Activated CD4-positive, alpha-beta T cell treated with anti-CD3 and anti-CD28 coated beads, Interleukin-2, amount 10 ng/mL, durations not matched to agents 7 days and 5 days (primary cell): ENCODE measurements at regions not wholly inside any gene's neighbourhood (a gene's known extent, or its start where the extent isn't known, plus 50 kb on each side); places are given as distances from the start of the nearest gene placed in this dataset.

Source experiments
- CTCF ChIA-PET: fragments of 350-600 bp; sonication (Branson Sonifier 250); formaldehyde crosslinking; loops from one replicate; lab custom pipeline; 2021; ENCODE audit warnings: antibody characterized with exemption; lab: Charles Lee
- POLR2A ChIA-PET: fragments of 350-600 bp; sonication (Branson Sonifier 250); formaldehyde crosslinking; loops from one replicate; lab custom pipeline; 2021; ENCODE audit warnings: antibody characterized with exemption; lab: Charles Lee
- DNase-seq: peaks from one replicate; pipeline ENCODE4 v3.0.0-alpha.2; 2020
- H3K27ac Mint-ChIP-seq: one replicate; pipeline ENCODE4 v1.8.0; 2021; ENCODE audit warnings: mild to moderate bottlenecking, moderate library complexity, mixed read lengths
- H3K27me3 Mint-ChIP-seq: one replicate; pipeline ENCODE4 v1.8.0; 2021; ENCODE audit warnings: mixed read lengths
- H3K36me3 Mint-ChIP-seq: one replicate; pipeline ENCODE4 v1.8.0; 2021; ENCODE audit warnings: low read depth, mixed read lengths
- H3K4me1 Mint-ChIP-seq: one replicate; pipeline ENCODE4 v1.8.0; 2021; ENCODE audit warnings: mixed read lengths
- H3K4me3 Mint-ChIP-seq: one replicate; pipeline ENCODE4 v1.8.0; 2021; ENCODE audit warnings: mild to moderate bottlenecking, moderate library complexity, mixed read lengths
- H3K9me3 Mint-ChIP-seq: one replicate; pipeline ENCODE4 v1.8.0; 2021; ENCODE audit warnings: mixed read lengths

DNA sequence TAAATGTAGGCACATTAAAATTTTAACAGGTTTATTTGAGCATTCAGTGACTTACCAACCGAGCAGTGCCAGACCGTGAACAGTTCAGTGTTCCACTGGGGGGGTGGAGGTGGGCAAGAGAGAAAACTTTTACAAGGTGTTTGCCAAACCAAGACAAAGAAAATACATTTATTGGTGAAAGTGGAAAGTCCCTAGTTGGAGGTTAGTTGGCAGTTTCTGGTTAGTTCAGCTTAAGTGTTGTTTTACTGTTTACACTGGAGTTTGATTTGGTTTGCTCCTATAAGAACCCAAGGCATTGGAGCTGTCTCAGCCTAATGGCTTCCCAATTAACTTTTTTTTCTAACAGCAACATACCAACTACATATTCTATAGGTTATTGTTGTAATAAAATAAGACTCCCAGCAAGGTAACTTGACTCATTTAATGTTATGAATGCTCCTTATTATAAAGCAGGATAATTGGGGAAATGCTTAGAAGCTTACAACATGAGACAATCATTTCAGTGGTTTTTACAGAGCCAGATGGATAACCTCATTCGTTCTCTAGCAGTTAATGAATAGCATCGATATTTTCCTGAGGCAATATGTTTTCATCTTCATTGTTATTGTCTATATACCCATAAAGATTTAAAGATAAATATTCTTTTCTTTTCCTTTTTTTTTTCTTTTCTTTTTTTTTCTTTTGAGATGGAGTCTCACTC is 115.8 kb downstream of the ETNK1 start:
- ChIA-PET CTCF (no interaction called here), POLR2A (no interaction called here)
- Mint-ChIP-seq H3K27me3 (peaks cover 1% of the 10 kb centered on the region), H3K9me3 (no peaks in the 10 kb centered on the region), H3K27ac (no peak overlapping the region), H3K4me3 (no peak overlapping the region), H3K36me3 (no peaks in the 10 kb centered on the region), H3K4me1 (no peaks in the 10 kb centered on the region)
- DNase-seq = no peak

DNA sequence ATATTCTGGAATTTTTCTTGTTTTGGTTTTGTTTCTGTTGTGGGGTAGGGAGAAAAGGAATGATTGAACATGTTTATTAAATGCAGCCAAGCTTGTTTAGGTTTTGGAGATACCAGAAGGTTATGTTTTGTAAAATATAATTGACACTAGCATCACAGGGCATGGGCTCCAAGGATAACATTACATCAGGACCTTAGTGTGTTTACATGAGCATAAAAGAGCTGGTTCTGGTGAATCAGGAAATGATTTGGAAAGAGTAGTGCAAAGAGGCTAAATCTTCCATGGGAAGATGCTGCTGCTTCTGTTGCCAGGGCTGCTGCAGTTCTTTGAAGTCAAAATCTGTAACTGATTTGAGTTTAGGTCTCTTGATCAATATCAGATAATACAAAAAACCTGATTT is 118.7 kb downstream of the ETNK1 start:
- Mint-ChIP-seq H3K9me3 (no peaks in the 10 kb centered on the region), H3K4me3 (no peak overlapping the region), H3K27me3 (peaks cover 3% of the 10 kb centered on the region), H3K4me1 (no peaks in the 10 kb centered on the region), H3K36me3 (no peaks in the 10 kb centered on the region), H3K27ac (no peak overlapping the region)
- POLR2A ChIA-PET = no interaction called here
- CTCF ChIA-PET = no interaction called here
- no peak for DNase-seq

DNA sequence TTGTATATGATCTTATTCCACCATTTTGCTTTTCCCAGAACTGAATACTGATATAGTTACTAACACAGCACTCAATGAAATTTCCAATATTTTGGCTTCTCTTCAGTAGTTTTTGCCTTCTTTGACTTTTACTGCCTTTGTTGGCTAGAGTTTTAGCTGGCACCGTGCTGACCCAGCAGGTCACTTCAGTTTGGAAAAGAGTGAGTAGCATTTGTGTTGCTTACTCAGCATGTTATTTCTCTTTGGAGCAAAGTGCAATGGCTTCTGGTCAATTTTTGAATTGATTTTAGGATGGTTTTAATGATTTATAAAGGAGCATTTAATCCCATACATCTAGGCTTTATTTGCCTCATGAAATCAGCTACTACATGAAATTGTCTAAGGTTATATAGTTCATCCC is 119.2 kb downstream of the ETNK1 start:
- Mint-ChIP-seq H3K27ac (no peak overlapping the region), H3K4me1 (no peaks in the 10 kb centered on the region), H3K4me3 (no peak overlapping the region), H3K36me3 (no peaks in the 10 kb centered on the region), H3K9me3 (no peaks in the 10 kb centered on the region), H3K27me3 (peaks cover 3% of the 10 kb centered on the region)
- POLR2A ChIA-PET = no interaction called here
- CTCF ChIA-PET = no interaction called here
- no peak for DNase-seq

DNA sequence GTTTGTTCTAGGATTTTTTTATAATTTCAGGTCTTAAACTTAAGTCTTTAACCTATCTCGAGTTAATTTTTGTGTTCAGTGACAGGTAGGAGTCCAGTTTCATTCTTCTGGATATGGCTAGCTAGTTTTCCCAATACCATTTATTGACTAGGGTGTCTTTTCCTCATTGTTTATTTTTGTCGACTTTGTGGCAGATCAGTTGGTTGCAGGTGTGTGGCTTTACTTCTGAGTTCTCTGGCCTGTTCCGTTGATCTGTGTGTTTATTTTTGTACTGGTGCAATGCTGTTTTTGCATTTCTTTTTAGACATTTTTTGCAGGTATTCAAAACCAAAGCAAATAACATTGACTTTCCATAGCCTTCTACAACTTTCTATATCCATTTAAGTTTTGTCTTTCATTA is 121.7 kb downstream of the ETNK1 start:
- Mint-ChIP-seq H3K4me3 (no peak overlapping the region), H3K36me3 (no peaks in the 10 kb centered on the region), H3K9me3 (no peaks in the 10 kb centered on the region), H3K27ac (no peak overlapping the region), H3K4me1 (no peaks in the 10 kb centered on the region), H3K27me3 (peaks cover 3% of the 10 kb centered on the region)
- no peak for DNase-seq
- ChIA-PET POLR2A (no interaction called here), CTCF (no interaction called here)

DNA sequence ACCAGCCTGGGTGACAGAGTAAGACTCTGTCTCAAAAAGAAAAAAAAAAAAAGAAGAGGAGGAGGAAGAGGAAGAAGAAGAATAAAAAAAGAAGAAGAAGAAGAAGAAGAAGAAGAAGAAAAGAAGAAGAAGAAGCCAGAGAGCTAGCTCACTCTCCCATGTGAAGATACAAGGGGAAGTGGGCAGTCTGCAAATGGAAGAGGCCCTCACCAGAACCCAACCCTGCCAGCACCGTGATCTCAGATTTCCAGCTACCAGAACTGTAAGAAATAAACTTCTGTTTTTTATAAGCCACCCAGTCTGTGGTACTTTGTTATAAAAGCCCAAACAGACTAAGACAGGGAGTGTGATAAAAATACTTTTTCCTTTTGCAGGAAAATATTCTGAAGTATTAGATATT is 130.7 kb downstream of the ETNK1 start:
- no peak overlapping the region for H3K4me3 Mint-ChIP-seq
- ChIA-PET POLR2A (no interaction called here), CTCF (no interaction called here)
- no peak for DNase-seq
- no peaks in the 10 kb centered on the region for H3K4me1 Mint-ChIP-seq
- H3K27ac Mint-ChIP-seq = no peak overlapping the region
- H3K36me3 Mint-ChIP-seq = no peaks in the 10 kb centered on the region
- peaks cover 4% of the 10 kb centered on the region for H3K9me3 Mint-ChIP-seq
- no peaks in the 10 kb centered on the region for H3K27me3 Mint-ChIP-seq

DNA sequence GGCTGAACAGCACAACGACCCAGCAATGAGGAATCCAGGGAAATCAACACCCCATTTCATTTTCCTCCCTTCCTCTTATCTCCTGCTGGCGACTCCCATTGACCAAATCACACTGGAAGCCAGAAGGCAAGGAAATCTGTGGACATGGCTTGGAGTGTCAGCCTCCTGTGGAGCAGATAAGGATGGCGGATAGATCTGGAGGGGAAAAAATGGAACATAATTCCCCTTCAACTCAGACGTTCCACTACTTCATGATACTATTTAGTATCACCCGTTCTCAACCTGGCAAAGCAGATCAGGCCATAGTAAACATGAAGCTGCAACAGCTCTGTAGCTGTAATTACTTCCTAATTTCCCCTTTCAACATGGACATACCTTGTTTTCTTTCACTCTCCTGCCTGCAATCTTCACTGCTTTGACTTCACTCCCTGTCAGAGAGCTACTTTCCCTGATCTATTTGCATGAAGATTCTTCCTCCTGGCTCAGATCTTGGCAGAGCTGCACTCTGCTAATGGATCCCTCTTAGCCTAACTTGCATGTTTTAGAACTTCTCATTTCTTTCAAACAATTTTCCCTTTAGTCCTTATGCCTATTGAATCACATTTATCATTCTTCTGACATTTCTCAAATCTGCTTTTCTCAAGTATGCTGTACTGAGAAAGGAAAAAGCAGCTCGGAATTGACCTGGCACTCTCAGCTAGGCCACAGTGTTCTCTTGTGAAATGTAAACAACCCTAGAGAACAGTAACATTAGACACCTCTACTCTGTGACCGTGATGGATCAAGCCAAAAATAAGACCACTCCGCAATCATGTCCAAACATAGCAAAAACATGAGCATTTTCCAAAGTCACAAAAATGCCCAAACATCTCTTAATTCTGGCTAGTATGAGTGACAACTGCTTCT is 135.1 kb downstream of the ETNK1 start:
- Mint-ChIP-seq H3K4me1 (no peaks in the 10 kb centered on the region), H3K4me3 (no peak overlapping the region), H3K36me3 (no peaks in the 10 kb centered on the region), H3K9me3 (no peaks in the 10 kb centered on the region), H3K27me3 (no peaks in the 10 kb centered on the region), H3K27ac (no peak overlapping the region)
- ChIA-PET POLR2A (no interaction called here), CTCF (no interaction called here)
- no peak for DNase-seq

DNA sequence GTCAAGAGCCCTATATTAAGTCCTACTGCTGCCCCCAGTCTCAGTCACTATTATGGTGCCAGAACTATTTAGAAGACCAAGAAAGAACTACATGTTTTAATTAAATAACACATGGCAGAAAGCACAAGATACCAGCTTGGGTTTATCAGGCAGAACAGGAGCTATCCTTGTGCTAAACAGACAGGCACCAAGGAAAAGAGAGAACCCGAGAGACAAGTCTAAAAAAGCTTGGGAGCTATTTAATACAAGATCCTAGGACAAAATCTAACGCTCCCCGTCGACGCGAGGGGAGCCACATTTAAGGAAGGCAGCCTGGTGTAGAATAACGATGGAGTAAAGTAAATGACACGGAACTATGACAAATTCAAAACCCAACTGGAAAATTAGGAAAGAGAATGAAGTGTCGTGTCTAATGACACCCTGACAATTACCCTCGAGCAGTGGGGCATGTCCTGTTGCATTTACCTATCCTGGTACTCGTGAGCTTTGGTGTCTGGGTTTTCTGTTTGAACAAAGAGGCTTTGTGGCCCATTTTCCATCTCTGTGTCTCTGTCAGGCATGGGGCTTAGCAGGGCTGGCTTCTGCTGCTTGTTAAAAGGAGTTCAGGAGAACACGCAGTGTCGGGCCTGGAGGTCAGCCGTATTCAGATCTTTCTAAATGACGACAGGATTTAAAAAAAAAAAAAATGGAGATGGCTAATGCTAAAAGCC is 140.6 kb downstream of the ETNK1 start:
- Mint-ChIP-seq H3K27ac (no peak overlapping the region), H3K4me3 (no peak overlapping the region), H3K36me3 (no peaks in the 10 kb centered on the region), H3K9me3 (no peaks in the 10 kb centered on the region), H3K4me1 (no peaks in the 10 kb centered on the region), H3K27me3 (no peaks in the 10 kb centered on the region)
- no peak for DNase-seq
- ChIA-PET CTCF (no interaction called here), POLR2A (no interaction called here)

DNA sequence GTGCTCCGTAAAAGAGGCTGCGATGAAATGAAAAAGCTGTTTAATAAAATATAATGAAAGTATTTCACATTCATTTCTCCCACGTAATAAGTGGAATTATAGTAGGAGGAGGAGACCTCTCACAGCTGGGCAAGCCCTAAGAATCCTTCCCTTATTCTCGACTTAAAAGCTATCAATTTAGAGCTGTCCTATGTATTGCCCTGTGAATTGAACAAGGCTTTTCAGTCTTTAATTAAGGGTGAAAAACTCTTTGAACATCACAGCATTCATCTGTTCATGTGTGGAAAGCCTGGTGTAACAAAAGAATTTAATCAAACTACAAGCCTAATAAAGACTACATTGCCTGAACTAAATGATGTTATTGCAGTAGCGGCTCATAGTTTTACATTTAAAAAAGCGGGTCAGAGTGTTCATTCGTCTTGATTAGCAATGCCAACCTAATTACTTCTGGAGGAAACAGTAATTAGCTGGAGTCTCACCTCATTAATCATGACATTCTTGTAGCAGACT is 142.0 kb downstream of the ETNK1 start:
- H3K9me3 Mint-ChIP-seq = no peaks in the 10 kb centered on the region
- no peak overlapping the region for H3K4me3 Mint-ChIP-seq
- no peak overlapping the region for H3K27ac Mint-ChIP-seq
- DNase-seq = no peak
- H3K27me3 Mint-ChIP-seq = no peaks in the 10 kb centered on the region
- H3K36me3 Mint-ChIP-seq = no peaks in the 10 kb centered on the region
- CTCF ChIA-PET = interaction anchor here (0.6 kb wide), 1 partner anchor 304 kb away, joined by 5 read pairs; no protein-coding TSS in a partner anchor
- POLR2A ChIA-PET = no interaction called here
- H3K4me1 Mint-ChIP-seq = no peaks in the 10 kb centered on the region

DNA sequence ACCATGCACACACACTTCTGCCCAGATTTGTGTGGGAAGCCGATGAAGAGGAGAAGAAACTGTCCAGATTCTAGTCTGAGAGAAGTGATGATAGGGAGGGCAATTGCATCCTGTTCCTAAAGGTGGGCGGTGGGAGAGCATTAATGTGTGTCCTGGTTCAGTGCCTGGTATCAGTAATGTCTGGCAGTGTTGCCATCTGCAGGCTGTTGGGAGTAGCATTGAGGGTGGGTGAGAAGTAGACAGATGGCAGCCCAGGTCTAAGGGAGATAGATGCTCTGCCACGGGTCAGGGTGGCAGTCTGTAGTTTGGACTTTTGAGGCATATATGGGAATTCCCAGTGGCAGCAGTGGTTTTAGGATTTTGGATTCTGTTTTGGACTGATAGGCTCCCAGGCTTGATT is 156.4 kb downstream of the ETNK1 start:
- DNase-seq = no peak
- H3K4me1 Mint-ChIP-seq = no peaks in the 10 kb centered on the region
- CTCF ChIA-PET = no interaction called here
- H3K27me3 Mint-ChIP-seq = no peaks in the 10 kb centered on the region
- no peak overlapping the region for H3K4me3 Mint-ChIP-seq
- no peaks in the 10 kb centered on the region for H3K9me3 Mint-ChIP-seq
- no peaks in the 10 kb centered on the region for H3K36me3 Mint-ChIP-seq
- POLR2A ChIA-PET = no interaction called here
- no peak overlapping the region for H3K27ac Mint-ChIP-seq

DNA sequence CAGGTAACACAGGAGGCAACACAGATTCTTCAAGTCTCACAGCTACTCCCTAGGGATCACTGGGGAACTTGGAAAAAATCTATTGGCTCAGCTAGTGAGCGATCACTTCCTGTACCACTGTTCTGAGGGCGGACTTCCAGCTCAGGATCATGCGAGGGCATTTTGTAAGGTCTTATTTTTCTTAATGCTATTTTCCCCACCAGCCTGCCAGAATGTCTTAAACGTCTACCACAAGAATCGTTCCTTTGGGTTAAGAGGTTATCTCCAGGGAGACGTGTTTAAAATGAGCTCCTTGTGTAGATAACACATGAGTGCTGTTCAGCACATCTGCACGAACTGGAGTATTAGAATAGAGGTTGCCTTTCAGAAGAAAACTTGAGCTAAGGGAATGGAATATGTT is 162.6 kb downstream of the ETNK1 start:
- ChIA-PET CTCF (interaction anchor here (0.6 kb wide), 1 partner anchor 395 kb away, joined by 3 read pairs; no protein-coding TSS in a partner anchor), POLR2A (no interaction called here)
- H3K4me1 Mint-ChIP-seq = no peaks in the 10 kb centered on the region
- no peaks in the 10 kb centered on the region for H3K27me3 Mint-ChIP-seq
- H3K27ac Mint-ChIP-seq = no peak overlapping the region
- no peak for DNase-seq
- no peak overlapping the region for H3K4me3 Mint-ChIP-seq
- no peaks in the 10 kb centered on the region for H3K36me3 Mint-ChIP-seq
- H3K9me3 Mint-ChIP-seq = no peaks in the 10 kb centered on the region

DNA sequence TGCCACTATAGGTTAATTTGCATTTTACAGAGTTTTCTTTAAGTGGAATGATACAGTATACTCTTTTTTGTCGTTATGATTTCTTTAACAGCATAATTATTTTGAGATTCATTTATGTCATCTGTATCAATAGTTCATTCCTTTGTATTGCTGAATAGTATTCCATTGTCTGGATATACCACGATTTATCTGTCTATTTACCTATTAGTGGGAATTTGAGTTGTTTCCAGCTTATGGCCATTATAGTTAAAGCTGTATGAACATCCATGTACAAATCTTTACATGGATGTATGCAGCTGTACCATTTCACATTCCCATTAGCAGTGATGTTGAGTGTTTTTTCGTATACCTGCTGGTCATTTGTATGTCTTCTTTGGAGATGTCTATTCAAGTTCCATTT is 163.9 kb downstream of the ETNK1 start:
- no peaks in the 10 kb centered on the region for H3K36me3 Mint-ChIP-seq
- ChIA-PET CTCF (no interaction called here), POLR2A (no interaction called here)
- H3K4me3 Mint-ChIP-seq = no peak overlapping the region
- H3K4me1 Mint-ChIP-seq = no peaks in the 10 kb centered on the region
- H3K27ac Mint-ChIP-seq = no peak overlapping the region
- H3K27me3 Mint-ChIP-seq = no peaks in the 10 kb centered on the region
- H3K9me3 Mint-ChIP-seq = no peaks in the 10 kb centered on the region
- DNase-seq = no peak

DNA sequence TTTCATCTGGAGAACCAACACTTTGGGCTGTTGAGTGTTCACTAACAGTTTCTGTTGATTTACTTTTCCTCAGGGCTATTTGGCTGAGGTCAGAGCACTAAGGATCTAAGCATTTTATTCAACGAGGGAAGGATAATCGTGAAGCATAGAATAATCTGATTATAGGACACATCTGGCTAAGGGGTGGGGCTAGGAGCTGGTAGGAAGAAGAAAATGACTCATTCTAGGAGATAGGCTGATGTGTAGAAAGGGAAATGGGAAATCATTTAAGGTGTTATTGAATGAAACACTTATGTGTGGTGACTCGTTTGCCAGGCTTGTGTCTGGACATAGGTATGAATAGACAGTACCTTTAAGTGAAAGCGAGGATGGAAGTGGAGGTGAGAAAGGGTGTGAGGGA is 167.2 kb downstream of the ETNK1 start:
- ChIA-PET CTCF (interaction anchor here (0.6 kb wide), 1 partner anchor 49 kb away, joined by 4 read pairs; no protein-coding TSS in a partner anchor), POLR2A (no interaction called here)
- H3K4me1 Mint-ChIP-seq = no peaks in the 10 kb centered on the region
- H3K27me3 Mint-ChIP-seq = no peaks in the 10 kb centered on the region
- no peak for DNase-seq
- H3K9me3 Mint-ChIP-seq = no peaks in the 10 kb centered on the region
- no peak overlapping the region for H3K27ac Mint-ChIP-seq
- H3K4me3 Mint-ChIP-seq = no peak overlapping the region
- no peaks in the 10 kb centered on the region for H3K36me3 Mint-ChIP-seq

DNA sequence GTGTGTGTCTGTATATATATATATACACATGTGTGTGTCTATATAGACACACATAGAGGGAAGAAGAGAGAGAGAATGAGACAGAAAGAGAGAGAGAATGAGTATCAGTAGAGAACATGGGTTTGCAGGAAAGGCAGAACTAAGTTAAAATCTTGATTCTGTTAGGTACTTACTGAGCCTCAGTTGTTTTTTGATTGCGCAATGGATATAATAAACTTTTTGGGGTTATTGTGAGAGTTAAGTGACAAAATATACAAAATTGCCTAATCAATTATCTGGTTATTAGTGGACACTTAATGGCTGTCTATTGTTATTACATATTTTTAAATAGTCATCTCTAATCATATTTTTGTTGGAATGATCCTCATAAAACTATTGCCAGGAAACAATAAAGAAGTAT is 169.0 kb downstream of the ETNK1 start:
- H3K4me3 Mint-ChIP-seq = no peak overlapping the region
- CTCF ChIA-PET = no interaction called here
- no peaks in the 10 kb centered on the region for H3K36me3 Mint-ChIP-seq
- POLR2A ChIA-PET = no interaction called here
- H3K9me3 Mint-ChIP-seq = no peaks in the 10 kb centered on the region
- H3K27ac Mint-ChIP-seq = no peak overlapping the region
- no peaks in the 10 kb centered on the region for H3K4me1 Mint-ChIP-seq
- no peaks in the 10 kb centered on the region for H3K27me3 Mint-ChIP-seq
- no peak for DNase-seq
